ENCODE measurements at regions not wholly inside any gene's neighbourhood (a gene's known extent, or its start where the extent isn't known, plus 50 kb on each side); places are given as distances from the start of the nearest gene placed in this dataset.

GRCh38 chr2:41610501-41611190 lies 437.2 kb upstream of the PKDCC start:
- no peak for DNase-seq

DNA sequence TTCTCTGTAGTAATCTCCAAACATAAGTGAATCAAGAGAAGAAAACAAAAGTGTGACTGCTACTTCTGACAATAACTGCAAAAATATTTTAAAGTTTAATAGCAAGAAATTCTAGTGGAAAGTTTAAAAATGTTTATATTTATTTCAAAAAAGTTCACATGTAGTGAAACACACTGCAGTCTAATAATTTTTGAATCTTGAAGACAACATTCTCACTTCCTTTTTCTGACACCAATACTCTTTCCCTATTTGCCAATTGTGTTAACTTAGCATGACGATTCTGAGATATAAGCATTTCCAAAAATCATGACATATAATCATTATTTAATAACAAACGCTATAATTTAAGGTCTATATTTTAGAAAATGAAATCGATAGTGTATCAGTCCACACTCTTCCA lies 429.1 kb upstream of the PKDCC start:
- DNase-seq, result no peak

- DNase-seq, result peak; percentile 22 to 71 (median 31)
Measured at GRCh38 chr2:41621095-41621494, 426.7 kb upstream of the PKDCC start.

- DNase-seq, result peak; percentile 47 to 94 (median 81)
Measured at GRCh38 chr2:41621563-41621962, 426.3 kb upstream of the PKDCC start.

- DNase-seq, result peak; percentile 34 to 95 (median 77)
Measured at GRCh38 chr2:41622301-41622700, 425.5 kb upstream of the PKDCC start.

- no peak for DNase-seq
Measured at GRCh38 chr2:41626936-41627335, 420.9 kb upstream of the PKDCC start.

DNA sequence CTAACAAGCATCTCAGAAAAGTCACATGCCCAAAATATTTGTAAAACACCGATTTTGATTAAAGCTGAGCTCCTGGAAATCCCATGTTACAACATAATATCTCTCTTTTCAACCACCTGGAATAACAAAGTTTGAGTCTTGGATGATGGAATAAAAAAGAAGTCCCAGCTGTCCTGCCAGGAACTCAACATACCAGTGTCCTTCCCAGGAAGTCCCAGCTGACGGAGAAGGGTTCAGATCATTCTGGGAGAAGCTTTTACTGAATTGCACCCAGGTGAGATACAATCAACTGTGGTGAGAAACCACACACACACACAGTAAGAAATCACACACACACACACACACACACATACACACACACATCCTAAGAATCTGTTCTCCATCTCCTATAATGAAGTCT lies 413.1 kb upstream of the PKDCC start:
- no peak for DNase-seq

DNA sequence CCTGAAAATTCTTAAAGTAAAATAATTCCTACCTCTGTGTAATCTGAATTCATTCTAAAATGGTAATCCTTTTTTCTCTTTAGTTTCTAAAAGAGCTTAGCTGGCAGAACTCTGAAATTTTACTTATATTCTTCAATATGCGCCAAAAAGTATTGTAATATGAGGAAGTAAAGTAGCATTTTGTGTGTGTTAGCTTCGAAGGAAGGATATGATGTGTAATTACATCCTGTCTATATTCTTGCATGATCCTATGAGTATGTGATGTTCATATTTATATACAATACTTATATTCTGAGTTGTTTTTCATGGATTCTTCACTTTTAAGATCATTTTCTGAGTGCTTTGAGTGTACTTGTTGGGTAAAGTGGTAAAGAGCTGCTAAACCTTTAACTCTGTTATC lies 402.9 kb upstream of the PKDCC start:
- no peak for DNase-seq

- no peak for DNase-seq
Measured at GRCh38 chr2:41647468-41648050, 400.3 kb upstream of the PKDCC start.

DNA sequence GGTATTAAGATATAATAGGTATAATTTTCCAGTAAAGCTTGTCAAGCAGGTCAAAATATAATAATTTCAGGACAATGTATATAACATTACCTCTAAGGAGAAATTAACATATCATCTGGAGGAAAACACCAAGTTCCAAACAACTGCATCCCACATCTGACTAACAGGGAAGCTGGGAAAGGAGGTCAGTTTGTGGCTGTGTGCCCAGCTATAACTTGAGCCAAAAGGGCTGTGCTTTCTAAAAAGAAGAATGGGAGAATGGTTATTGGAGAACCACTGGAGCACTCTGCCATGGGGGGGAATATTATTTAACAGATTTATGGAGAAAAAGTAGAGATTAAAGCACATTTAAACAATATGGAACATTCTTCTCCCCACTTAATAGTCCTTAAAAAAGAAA lies 390.6 kb upstream of the PKDCC start:
- DNase-seq, result no peak

- no peak for DNase-seq
Measured at GRCh38 chr2:41659758-41660157, 388.1 kb upstream of the PKDCC start.

DNA sequence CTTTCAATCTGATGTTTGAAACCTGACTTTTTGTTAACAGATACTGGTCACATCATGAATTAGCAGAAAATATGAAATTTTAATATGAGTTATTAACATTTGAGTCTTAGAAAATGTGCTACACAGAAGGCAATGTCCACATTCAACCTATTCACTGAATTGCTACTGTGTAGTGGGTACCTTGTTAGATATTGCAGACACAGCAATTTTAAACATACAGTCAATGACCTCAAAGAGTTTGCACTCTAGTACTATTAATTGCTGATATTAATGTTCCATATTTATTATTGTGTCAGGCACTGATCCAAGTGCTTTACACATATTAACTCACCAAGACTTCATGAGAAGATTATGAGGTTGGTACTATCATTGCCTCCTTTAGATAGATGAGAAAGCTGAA lies 385.4 kb upstream of the PKDCC start:
- no peak for DNase-seq

DNA sequence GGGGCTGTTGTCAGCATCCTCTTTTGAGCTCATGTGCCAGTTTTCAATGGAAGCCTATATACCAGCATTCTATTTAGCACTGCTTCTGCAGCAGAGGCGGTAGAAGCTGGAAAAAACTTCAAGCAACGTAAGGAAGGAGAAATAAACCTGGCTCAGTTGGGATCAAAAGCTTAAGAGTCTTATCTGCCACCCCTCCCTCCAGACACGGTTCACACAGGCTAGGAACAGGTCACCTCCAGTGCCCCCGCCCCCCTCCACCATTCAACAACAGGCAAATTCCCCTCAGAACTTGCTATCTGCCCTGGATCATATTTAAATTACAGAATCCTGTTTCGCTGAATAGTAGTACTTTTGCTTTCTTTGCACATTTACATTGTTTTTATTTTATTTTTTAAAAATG lies 384.8 kb upstream of the PKDCC start:
- DNase-seq, result no peak

- DNase-seq, result no peak
Measured at GRCh38 chr2:41668529-41668928, 379.3 kb upstream of the PKDCC start.

- DNase-seq, result no peak
Measured at GRCh38 chr2:41678639-41679038, 369.2 kb upstream of the PKDCC start.

DNA sequence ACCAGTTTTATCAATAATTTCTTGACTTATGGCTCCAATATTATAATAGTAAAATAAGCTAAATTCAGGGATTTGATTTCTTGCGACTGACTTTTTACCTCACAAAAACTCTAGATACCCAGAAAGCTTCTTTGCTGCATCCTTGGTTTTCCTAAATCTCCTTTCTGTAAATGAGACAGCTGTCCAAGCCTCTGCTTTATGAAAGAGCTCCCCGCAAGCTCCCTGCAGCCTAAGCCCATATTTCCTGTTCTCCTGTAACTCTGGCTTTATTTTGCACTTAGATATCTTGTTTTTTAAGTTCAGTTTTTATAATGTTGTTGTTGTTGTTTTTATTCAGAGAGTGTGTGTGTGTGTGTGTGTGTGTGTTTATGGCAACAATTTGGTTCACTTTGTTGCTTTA lies 361.7 kb upstream of the PKDCC start:
- DNase-seq, result no peak

- DNase-seq, result no peak
Measured at GRCh38 chr2:41691561-41691960, 356.3 kb upstream of the PKDCC start.

GRCh38 chr2:41694536-41695049 lies 353.2 kb upstream of the PKDCC start:
- peak in 1 of 3 experiments; percentile 34 for DNase-seq

DNA sequence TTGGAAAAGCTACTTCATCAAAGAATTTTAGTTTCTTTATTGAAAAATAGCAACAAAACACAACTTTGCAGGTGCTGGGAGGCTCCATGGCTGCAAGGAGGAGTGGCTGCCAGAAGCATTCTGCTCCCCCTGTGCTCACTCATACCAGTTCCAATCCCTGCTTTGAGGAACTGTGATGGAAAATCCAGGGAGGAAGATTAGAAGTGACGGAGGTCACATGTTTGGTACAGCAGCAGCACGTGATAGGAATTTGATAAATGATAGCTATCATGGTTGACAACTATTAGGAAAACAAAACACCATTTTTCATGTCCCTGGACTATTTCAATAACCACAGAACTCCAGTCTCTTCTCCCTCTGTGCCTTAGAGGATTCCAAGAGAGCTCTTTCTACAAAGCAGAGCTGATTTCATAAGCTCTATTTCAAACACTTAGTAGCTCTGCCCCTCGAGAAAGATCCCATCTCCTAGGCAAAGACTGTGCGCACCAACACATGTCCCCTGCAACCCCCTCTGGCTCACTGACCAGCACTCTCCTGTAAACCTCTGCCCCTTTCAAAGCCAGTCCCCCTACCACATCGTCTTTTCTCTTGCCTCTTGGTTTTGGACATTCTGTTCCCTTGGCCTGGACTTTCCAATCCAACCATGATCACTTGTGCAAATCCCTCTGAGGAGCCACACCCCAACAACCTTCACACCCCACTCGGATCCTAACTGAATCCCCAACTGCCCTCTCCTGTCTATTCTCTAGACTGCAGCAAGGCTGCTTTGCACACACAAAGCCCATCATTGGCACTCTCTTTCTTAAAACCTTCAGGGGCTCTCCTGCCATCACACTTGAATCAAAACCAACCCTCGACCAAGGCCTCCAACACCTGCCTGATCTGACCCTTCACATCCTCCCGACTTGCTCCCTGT lies 352.4 kb upstream of the PKDCC start:
- DNase-seq, result no peak

GRCh38 chr2:41697389-41697788 lies 350.4 kb upstream of the PKDCC start:
- DNase-seq, result no peak

GRCh38 chr2:41698678-41699422 lies 349.0 kb upstream of the PKDCC start:
- peak; percentile 17 to 57 (median 42) for DNase-seq

DNA sequence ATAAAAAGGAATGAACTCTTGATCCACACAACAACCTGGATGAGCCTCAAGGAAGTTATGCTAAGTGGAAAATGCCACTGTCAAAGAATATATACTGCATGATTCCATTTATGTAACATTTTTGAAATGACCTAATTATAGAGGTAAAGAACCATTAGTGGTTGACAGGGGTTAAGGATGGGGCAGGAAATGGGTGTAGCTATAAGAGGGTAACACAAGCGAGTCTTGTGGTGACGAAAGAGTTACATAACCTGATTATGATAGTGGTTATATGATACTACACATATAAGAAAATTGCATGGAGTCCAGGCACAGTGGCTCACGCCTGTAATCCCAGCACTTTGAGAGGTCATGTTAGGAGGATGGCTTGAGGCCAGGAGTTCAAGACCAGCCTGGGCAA lies 346.6 kb upstream of the PKDCC start:
- DNase-seq, result no peak

DNA sequence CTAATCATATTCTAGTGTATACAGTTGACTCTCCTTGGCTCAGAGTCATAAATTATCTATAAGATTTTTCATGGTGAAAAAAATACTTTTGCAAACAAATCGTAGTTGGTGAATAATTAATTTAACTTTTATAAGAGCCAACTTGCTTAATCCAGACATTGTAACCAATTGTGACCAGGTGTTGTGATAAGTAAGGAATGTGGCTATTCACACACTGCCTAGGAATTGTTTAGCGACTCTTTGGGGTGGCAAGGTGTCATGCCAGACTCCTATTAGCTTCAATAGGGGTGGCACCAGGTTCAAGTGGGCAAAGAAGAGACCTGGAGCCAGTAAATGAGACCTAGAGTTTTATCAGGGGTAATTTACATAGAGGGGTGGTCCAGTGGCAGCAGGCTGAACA lies 344.7 kb upstream of the PKDCC start:
- no peak for DNase-seq

Measured in NCI-H1417 (cell line).